ENCODE measurements at regions not wholly inside any gene's neighbourhood (a gene's known extent, or its start where the extent isn't known, plus 50 kb on each side); places are given as distances from the start of the nearest gene placed in this dataset.

- no peak for TF ChIP-seq GATA3 (IDR thresholded peaks at IDR 0.05; ENCODE audit: low read depth, low read length)
- TF ChIP-seq GATA2 (IDR thresholded peaks at IDR 0.05; ENCODE audit: low read depth, low read length) = no peak
Measured at GRCh38 chr2:236849508-236849907, 236.2 kb upstream of the COPS8 start.

DNA sequence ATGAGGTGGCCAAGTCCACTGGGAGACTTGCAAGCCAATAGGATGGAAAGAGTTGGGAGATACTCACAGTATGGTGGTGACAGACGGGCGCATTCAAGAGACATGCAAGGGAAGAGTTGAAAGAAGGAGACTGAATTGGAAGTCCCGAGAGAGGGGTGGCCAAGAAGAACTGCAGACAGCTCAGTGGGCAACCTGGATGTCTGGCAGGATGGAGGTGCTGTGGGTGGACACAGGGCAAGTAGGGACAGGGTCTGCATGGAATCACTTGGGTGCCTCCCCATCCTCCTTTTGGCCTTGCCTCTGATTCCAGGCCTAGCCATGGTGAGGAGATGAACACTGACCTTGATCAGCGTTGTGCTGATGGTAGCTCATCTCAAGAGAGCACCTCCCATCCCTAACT is 235.7 kb upstream of the COPS8 start:
- TF ChIP-seq GATA3 (IDR thresholded peaks at IDR 0.05; ENCODE audit: low read depth, low read length) = no peak
- TF ChIP-seq GATA2 (IDR thresholded peaks at IDR 0.05; ENCODE audit: low read depth, low read length) = no peak

DNA sequence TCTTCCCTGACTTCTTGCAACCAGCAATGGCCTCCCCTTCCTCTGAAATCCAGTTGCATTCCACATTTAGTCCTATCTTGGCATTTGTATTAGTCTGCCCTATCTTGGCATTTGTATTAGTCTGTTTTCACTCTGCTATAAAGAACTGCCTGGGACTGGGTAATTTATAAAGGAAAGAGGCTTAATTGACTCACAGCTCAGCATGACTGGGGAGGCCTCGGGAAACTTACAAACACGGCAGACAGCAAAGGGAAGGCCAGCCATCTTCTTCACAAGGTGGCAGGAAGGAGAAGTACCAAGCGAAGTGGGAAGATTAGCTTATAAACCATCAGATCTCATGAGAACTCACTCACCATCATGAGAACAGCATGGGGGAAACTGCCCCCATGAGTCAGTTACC is 234.5 kb upstream of the COPS8 start:
- TF ChIP-seq GATA3 (IDR thresholded peaks at IDR 0.05; ENCODE audit: low read depth, low read length) = no peak
- no peak for TF ChIP-seq GATA2 (IDR thresholded peaks at IDR 0.05; ENCODE audit: low read depth, low read length)

DNA sequence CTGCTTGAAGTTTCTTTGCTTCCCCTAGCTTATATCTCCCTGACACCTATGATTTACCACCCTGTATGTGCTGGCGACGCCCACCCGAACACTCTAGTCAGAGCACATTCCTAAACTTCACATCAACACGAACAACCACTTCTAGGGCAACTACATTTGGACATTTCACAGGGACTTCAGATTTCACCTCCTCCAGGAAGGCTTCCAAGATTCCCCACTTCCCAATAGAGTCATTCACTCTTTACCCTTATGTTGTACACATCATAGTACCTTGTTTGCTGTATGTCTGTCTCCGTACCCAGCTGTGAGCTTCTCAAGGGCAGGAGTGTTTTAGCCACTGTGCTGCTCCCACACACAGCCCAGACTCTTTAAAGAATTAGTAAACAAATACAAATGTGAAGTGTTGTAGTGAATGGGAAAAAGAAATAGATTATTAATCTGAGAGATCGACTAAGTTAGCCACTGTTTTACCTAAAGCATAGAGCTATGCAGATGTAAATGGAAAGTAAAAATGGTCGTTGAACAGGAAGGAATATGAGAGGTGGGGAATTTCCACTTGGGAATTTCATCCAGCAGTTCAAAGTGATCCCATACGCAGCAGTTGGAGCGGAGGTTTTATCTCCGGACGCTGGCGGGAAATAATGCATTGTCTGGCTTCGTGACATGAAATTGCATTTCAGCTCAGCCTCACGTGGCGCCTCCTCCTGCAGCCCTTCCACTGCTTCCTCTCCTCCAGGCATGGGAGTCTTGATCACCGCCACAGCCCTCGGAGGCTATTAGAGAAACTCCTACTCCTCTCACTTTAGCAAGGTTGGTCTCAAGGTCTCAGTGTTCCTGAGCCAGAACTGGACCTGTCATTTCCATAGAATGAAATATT is 233.4 kb upstream of the COPS8 start:
- TF ChIP-seq GATA3 (IDR thresholded peaks at IDR 0.05; ENCODE audit: low read depth, low read length) (no peak), GATA2 (IDR thresholded peaks at IDR 0.05; ENCODE audit: low read depth, low read length) (no peak)

DNA sequence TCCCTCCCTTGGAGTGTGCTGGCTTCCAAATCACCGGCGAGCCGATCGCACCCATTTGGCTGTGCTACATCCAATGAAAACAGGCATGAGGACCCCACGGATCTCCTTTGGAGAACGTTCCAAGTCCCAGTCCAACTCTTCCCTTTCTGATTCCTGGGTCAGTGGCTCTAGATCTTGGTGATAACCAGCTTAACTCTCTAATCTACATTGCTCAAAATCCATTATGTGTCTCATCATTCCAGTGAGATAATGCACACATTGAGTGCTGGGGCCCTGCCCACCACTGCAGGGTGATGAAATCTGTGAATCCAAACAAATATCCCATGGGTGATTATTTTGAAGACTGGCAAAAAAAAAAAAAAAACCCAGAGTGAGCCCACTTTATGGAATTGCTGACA is 232.7 kb upstream of the COPS8 start:
- TF ChIP-seq GATA3 (IDR thresholded peaks at IDR 0.05; ENCODE audit: low read depth, low read length) = no peak
- TF ChIP-seq GATA2 (IDR thresholded peaks at IDR 0.05; ENCODE audit: low read depth, low read length) = peak; percentile 68; the same call in 1 of the 2 replicates

DNA sequence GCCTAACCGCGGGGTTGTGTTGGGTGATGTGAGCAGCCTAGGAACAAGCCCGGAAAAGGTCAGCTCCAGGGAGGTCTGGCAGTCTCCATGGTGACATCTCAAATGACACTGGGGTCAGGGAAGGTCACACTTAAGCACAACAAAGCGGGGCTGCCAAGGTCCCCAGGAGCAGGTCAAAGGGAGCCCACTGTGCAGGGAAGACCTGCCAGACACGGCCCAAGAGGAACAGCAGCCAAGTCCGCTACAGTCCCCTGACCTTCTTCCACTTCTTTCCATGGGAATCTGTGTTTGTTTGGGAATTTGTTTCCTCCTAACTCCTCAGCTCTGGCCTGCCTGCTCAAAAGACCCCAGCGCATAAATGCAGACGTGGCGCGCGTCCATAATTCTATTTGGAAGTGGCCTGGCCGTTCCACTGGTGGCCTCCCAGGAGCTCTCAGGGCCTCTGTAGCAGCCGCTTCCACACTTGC is 232.1 kb upstream of the COPS8 start:
- TF ChIP-seq GATA2 (IDR thresholded peaks at IDR 0.05; ENCODE audit: low read depth, low read length) = no peak
- TF ChIP-seq GATA3 (IDR thresholded peaks at IDR 0.05; ENCODE audit: low read depth, low read length) = no peak

DNA sequence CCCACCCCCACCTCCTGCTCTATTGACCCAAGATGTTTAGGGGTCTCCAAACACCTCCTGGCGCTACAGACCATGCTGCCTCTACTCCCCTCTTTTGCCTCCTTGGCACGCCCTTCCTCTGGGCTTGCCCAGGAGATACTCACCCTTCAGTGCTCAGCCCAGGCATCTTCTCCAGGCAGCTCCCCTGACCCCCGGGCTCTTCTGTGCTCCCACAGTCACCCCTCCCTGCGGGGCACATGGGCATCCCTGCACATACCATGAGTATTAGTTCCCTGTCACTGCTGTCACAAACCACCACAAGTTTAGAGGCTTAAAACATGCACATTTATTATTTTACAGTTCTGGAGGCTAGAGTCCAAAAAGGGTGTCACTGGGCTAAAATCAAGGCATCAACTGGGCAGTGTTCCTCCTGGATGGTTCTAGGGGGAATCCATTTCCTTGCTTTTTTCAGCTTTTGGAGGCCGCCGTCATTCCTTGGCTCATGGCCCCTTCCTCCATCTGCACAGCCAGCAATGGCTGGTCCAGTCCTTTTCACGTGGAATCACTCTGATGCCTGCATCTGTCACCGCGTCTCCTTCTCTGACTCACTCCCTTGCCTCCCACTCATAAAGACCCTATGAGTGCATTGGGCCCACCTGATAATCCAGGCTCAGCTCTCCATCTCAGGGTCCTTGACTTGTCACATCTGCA is 230.4 kb upstream of the COPS8 start:
- TF ChIP-seq GATA3 (IDR thresholded peaks at IDR 0.05; ENCODE audit: low read depth, low read length) (no peak), GATA2 (IDR thresholded peaks at IDR 0.05; ENCODE audit: low read depth, low read length) (no peak)

DNA sequence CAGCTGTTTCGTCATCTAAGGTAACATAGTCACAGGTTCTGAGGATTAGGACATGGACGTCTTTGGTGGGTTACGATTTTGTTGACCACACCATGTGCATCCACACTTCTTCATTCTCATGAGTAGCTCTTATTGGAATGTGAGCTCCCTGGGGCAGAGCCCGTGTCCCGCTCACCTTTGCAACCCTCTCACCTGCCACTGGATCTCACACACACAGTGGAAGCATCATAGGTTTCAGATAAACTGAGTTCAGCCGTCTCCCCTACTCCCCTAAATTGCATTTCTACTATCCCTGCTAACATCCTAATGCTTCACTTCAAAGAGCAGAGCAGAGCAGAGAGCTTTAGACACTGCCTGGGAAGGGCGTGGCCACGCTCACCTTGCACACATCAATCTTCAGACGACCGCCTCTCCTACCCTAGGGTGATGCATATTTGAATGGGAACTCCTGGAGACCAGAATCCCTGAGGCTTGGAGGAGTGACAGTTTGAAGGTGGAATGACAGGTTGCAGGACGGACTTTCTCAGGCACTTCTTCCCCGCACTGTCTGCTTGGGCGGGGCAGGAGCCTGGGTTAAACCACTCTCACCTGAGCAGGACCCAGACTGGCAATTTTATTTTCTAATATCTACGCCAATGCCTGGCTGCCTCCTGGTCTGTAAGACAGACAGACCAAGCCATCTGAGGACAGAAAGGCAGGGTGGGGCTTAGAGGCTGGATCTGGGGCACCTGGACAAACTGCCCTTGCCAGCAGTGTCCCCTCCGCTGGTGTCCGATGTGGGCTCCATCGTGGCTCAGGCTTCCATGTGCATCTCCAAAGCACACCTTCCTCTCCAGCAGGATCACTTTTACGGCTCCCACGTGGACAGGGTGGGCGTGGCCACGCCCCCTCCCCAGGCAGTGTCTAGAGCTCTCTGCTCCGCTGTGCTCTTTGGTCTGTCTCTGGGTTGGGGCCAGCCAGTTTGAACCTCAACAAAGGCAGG is 229.5 kb upstream of the COPS8 start:
- TF ChIP-seq GATA2 (IDR thresholded peaks at IDR 0.05; ENCODE audit: low read depth, low read length) (no peak), GATA3 (IDR thresholded peaks at IDR 0.05; ENCODE audit: low read depth, low read length) (no peak)

GRCh38 chr2:236856848-236857235 is 228.8 kb upstream of the COPS8 start:
- TF ChIP-seq GATA3 (IDR thresholded peaks at IDR 0.05; ENCODE audit: low read depth, low read length) = no peak
- TF ChIP-seq GATA2 (IDR thresholded peaks at IDR 0.05; ENCODE audit: low read depth, low read length) = no peak

DNA sequence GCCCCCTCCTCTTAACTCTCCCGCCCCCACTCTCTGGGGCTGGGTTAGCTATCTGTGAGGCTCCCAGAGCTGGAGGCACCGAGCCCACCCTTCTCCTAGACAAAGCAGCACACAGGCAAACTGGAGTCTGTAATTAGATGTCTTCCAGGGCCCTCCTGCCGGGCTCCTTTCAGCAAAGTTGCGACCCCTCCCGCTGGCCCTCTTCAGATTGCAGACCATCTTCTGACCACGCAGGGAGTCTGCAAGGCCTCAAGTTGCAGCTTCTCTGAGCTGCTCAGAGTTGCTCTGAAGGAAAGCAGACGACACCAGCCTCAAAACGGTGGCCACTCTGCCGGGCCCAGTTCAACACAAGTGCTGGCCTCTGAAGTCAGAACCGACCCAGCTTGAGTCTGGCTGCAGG is 228.4 kb upstream of the COPS8 start:
- TF ChIP-seq GATA3 (IDR thresholded peaks at IDR 0.05; ENCODE audit: low read depth, low read length) (no peak), GATA2 (IDR thresholded peaks at IDR 0.05; ENCODE audit: low read depth, low read length) (no peak)

DNA sequence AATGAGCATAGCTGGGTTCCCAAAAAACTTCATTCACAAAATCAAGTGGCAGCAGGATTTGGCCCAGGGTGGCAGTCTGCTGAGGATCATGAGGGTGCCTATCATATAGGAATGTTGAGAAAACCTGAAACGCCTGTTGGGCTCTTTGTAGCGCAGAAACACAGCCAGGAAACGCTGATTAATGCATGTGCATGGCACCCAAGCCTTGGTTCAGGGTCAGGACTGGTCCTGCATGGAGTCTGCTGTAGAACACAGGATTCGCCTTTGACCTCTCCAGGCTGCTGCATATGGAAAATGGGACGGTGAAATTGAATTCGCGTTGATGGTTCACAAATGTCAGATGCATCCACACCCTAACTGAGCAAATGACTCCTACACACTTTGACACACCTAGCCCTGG is 227.9 kb upstream of the COPS8 start:
- no peak for TF ChIP-seq GATA3 (IDR thresholded peaks at IDR 0.05; ENCODE audit: low read depth, low read length)

DNA sequence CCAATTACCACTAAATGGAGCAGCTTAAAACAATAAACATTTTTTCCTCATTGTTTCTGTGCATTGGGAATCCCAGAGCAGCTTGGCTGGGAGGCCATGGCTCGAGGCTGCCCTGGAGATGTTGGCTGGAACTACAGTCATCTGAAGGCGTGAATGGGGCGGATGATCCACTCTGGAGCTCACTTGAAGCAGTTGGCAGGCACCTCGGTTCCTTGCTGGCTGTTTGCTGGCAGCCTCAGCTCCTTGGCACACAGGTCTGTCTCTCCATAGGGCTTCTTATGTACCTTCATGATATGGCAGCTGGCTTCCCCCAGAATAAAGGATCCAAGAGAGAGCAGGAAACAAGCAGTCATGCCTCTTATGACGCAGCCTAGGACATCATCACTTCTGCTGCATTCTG is 227.0 kb upstream of the COPS8 start:
- TF ChIP-seq GATA2 (IDR thresholded peaks at IDR 0.05; ENCODE audit: low read depth, low read length) = no peak
- TF ChIP-seq GATA3 (IDR thresholded peaks at IDR 0.05; ENCODE audit: low read depth, low read length) = no peak

DNA sequence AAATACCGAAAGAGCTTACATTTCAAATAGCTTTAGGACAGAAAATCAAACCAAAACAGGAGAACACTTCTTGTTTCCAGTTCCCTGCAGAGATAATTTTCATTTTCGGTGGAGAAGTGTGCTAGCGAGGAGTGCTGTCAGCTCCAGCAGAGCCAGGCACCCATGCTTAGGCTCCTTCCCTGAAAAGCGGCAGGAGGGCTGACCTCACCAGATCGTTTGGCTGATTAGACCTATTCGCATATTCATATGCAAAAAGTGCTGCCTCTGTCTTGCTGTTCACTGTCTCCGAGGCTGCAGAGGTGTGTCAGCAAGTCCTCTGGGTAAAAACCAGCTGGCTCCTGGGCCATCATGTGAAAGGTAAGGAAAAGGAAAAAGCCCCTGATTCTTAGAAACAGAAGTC is 225.8 kb upstream of the COPS8 start:
- TF ChIP-seq GATA3 (IDR thresholded peaks at IDR 0.05; ENCODE audit: low read depth, low read length) (no peak), GATA2 (IDR thresholded peaks at IDR 0.05; ENCODE audit: low read depth, low read length) (0 out of 2 replicates have a peak, but pooled peaks have one; percentile 32)

All from SH-SY5Y (cell line).